Activated CD8-positive, alpha-beta T cell treated with anti-CD3 and anti-CD28 coated beads, Interleukin-2, amount 10 ng/mL, durations not matched to agents 7 days and 5 days (primary cell): ENCODE measurements at regions not wholly inside any gene's neighbourhood (a gene's known extent, or its start where the extent isn't known, plus 50 kb on each side); places are given as distances from the start of the nearest gene placed in this dataset.

Experiments
- ATAC-seq: fragments of 150-1000 bp; cut with Tn5 transposase; one replicate; pipeline ENCODE4 v1.10.0; 2021; ENCODE audit warnings: moderate library complexity
- CTCF ChIA-PET: fragments of 350-600 bp; sonication (Branson Sonifier 250); formaldehyde crosslinking; loops from one replicate; lab custom pipeline; 2021; ENCODE audit warnings: antibody characterized with exemption; lab: Charles Lee
- POLR2A ChIA-PET: fragments of 350-600 bp; sonication (Branson Sonifier 250); formaldehyde crosslinking; loops from one replicate; lab custom pipeline; 2021; ENCODE audit warnings: antibody characterized with exemption; lab: Charles Lee
- DNase-seq: peaks from one replicate; pipeline ENCODE4 v3.0.0-alpha.2; 2020
- H3K27ac Mint-ChIP-seq: one replicate; pipeline ENCODE4 v1.8.0; 2021; ENCODE audit warnings: mild to moderate bottlenecking, mixed read lengths
- H3K27me3 Mint-ChIP-seq: one replicate; pipeline ENCODE4 v1.8.0; 2021; ENCODE audit warnings: low read depth, mixed read lengths
- H3K36me3 Mint-ChIP-seq: one replicate; pipeline ENCODE4 v1.8.0; 2021; ENCODE audit warnings: low read depth, mixed read lengths
- H3K4me1 Mint-ChIP-seq: one replicate; pipeline ENCODE4 v1.8.0; 2021; ENCODE audit warnings: low read depth, mixed read lengths
- H3K4me3 Mint-ChIP-seq: one replicate; pipeline ENCODE4 v1.8.0; 2021; ENCODE audit warnings: mild to moderate bottlenecking, mixed read lengths
- H3K9me3 Mint-ChIP-seq: one replicate; pipeline ENCODE4 v1.8.0; 2022; ENCODE audit warnings: mixed read lengths; ENCODE audit not compliant: insufficient read depth

DNA sequence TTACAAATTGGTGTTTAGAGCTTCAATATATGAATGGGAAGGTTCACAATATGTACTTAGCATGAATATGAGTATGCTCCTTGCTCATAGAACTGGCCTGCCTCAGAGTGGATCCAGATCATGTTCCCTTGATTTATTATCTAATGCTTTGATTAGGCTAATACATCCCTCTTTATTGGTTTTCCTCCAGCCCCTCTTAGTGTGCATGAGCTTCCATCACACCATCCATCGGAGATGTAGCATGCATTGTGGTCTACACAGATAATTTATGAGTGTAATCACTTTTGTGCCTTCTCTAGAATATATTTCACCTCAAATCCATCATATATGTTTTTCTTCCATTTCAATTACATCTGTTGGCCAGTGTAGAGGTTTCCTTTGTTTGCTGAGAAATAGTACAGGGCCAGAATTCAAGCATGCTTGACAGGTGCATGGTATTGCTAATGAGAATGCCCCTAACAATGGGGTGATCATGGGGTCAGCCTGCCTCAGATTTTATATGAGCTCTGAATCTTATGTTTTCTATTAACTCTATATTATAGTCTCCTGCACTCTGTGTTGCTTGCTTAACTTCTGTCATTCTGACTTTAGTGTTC is 786.4 kb upstream of the ARPP21 start:
- no peak overlapping the region for H3K4me3 Mint-ChIP-seq
- no peak overlapping the region for H3K27ac Mint-ChIP-seq
- no peaks in the 10 kb centered on the region for H3K36me3 Mint-ChIP-seq
- ChIA-PET CTCF (no interaction called here), POLR2A (no interaction called here)
- no peaks in the 10 kb centered on the region for H3K9me3 Mint-ChIP-seq
- ATAC-seq (no peak), DNase-seq (no peak)
- no peaks in the 10 kb centered on the region for H3K4me1 Mint-ChIP-seq
- no peaks in the 10 kb centered on the region for H3K27me3 Mint-ChIP-seq

DNA sequence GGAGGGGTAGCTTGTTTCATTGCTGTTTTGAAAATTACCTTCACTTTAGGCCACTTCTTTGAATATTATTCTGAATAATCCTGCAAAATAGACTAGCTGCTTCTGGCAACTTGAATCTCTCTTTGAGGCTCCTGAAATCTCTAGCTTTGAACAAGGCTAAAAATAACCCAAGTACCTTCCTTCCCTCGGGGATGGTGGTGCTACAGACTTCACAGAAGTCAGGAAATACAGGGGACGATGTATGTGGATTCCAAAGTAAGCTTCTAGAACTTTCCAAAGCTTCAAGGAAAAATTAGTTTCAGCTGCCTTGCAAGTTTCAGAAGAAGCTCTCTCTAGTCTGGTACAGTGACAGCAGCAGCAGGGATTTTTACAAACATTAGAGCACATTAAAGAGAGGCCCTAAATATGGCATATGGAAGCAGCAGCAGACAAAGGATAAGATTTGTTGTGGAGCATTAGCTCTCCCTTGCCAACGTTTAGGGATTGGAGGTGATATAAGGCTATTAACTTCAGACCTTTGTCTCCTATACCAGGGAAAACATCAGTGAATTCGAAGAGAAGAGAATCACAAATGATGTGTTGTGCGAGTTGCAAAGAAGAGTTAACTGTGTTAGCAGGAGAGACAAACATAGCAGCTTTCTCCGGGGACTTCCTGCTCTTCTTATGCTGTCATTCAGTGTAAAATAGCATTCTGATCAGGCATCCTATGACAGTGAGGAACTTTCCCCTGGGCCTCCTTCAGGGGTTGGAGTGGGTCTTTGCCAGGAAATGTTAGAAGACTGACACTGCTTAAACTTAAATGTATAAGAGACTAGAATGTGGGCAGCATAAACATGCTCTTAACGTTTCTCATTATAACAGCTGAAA is 783.0 kb upstream of the ARPP21 start:
- no peak for ATAC-seq

DNA sequence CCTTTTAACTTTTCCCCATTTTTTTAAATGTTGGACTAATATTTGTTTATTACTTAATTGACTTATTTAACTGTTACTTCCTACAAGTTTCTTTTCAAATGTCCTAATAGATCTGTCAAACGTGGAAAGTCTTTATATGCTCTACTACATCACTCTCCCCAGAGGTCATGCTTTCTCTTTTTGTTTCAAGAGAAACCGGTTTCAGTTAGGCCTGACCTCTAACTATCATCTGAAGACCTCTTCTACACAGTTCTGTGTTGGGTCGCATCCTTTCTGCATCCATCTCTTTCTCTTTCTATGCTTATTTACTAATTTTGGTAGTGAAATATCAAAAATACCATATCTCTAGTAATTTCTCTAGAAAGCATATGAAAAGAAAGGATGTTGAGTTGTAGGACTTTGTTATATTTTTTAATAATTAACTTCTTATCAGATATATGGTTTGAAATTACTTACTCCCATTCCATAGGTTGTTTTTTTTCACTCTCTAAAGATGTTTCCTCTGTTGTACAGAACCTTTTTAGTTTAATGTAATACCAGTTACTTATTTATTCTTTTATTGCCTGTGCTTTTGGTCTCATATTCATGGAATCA is 781.2 kb upstream of the ARPP21 start:
- H3K9me3 Mint-ChIP-seq, result no peaks in the 10 kb centered on the region
- no peak overlapping the region for H3K4me3 Mint-ChIP-seq
- CTCF ChIA-PET, result no interaction called here
- no peak overlapping the region for H3K27ac Mint-ChIP-seq
- no peak for ATAC-seq
- no peak for DNase-seq
- H3K27me3 Mint-ChIP-seq, result no peaks in the 10 kb centered on the region
- POLR2A ChIA-PET, result no interaction called here
- no peaks in the 10 kb centered on the region for H3K36me3 Mint-ChIP-seq
- no peaks in the 10 kb centered on the region for H3K4me1 Mint-ChIP-seq

More for the DNA sequence above, 783.0 kb upstream of the ARPP21 start:
- Mint-ChIP-seq H3K9me3 (no peaks in the 10 kb centered on the region), H3K27ac (no peak overlapping the region), H3K4me3 (no peak overlapping the region), H3K4me1 (no peaks in the 10 kb centered on the region), H3K36me3 (no peaks in the 10 kb centered on the region), H3K27me3 (no peaks in the 10 kb centered on the region)
- ChIA-PET CTCF (no interaction called here), POLR2A (no interaction called here)
- no peak for DNase-seq

DNA sequence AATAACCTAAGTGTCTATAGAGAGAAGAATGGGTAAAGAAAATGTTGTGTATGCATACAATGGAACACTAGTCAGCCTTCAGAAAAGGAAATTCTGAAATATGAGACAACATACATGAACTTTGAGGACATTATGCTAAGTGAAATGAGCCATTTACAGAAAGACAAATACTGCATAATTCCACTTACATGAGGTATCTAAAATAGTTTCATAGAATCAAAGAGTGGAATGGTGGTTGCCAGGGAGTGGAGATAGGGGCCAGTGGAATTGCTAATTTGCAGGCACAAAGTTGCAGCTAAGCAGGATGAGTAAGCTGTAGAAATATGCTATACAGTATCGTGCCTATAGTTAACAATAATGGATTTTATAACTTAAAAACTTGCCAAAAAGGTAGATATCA is 779.6 kb upstream of the ARPP21 start:
- H3K36me3 Mint-ChIP-seq, result no peaks in the 10 kb centered on the region
- no peak for ATAC-seq
- DNase-seq, result no peak
- H3K4me3 Mint-ChIP-seq, result no peak overlapping the region
- H3K27ac Mint-ChIP-seq, result no peak overlapping the region
- H3K27me3 Mint-ChIP-seq, result no peaks in the 10 kb centered on the region
- ChIA-PET POLR2A (no interaction called here), CTCF (no interaction called here)
- no peaks in the 10 kb centered on the region for H3K4me1 Mint-ChIP-seq
- no peaks in the 10 kb centered on the region for H3K9me3 Mint-ChIP-seq

DNA sequence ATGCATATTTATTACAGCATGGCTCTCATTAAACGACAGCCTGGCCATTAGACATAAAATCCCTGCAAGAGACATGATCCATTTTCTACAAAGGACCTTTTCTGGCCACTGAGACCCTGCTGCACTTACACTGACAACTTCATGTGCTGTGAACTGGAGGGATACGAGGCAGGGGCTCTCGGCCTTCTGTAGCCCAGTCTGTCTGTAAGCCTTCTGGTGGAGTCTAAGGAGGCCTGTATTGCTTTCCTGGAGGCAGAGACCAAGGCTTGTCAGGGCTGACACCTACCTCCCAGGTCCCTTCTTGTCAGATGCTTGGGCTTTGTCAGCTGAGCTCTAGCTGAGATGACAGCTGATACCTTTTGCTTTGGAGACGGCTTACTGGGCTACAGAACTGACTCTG is 776.9 kb upstream of the ARPP21 start:
- CTCF ChIA-PET, result no interaction called here
- Mint-ChIP-seq H3K36me3 (no peaks in the 10 kb centered on the region), H3K27me3 (no peaks in the 10 kb centered on the region), H3K27ac (no peak overlapping the region), H3K4me3 (no peak overlapping the region), H3K4me1 (no peaks in the 10 kb centered on the region), H3K9me3 (no peaks in the 10 kb centered on the region)
- ATAC-seq (no peak), DNase-seq (no peak)
- POLR2A ChIA-PET, result no interaction called here

DNA sequence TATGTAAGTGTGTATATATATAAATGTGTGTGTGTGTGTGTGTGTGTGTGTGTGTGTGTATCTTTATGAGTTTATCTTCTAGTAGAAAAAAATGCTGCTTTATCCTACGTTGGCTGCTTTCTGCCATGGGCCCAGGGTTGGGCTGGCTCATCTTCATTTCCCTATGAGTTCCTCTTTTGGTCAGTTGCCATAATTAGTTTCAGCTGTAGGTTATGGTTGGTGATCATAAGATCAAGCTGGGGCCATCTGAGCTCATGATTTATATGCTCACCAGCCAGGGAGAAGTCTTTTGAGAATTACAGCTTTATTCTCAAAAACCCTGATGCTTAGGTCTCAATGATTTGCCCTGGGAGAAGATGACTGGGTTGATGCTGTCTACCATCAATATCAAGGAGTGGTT is 775.8 kb upstream of the ARPP21 start:
- DNase-seq (no peak), ATAC-seq (no peak)
- Mint-ChIP-seq H3K27ac (no peak overlapping the region), H3K27me3 (no peaks in the 10 kb centered on the region), H3K36me3 (no peaks in the 10 kb centered on the region), H3K4me3 (no peak overlapping the region), H3K4me1 (no peaks in the 10 kb centered on the region), H3K9me3 (no peaks in the 10 kb centered on the region)
- POLR2A ChIA-PET, result interaction anchor here (0.6 kb wide), 2 partner anchors 30 to 131 kb away, joined by 3 read pairs; no protein-coding TSS in a partner anchor
- CTCF ChIA-PET, result no interaction called here

DNA sequence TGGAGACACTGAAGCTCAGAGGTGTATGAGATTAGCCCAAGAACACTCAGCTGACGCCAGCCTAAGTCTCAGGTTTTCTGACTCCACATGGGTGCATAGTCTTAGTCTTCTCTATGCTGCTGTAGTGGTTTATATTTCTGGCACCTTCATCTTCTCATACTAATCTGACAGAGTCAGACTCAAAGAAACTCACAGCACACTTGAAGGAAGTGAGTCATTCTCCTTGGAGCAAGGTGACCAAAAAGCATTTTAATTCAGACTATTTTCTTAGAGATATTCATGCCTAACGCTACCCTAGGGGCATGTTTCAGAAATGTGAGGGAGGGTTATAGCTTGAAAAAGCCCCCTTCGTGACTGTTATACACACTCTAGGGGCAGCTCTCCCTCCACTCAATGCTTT is 775.3 kb upstream of the ARPP21 start:
- DNase-seq, result no peak
- no peak overlapping the region for H3K4me3 Mint-ChIP-seq

DNA sequence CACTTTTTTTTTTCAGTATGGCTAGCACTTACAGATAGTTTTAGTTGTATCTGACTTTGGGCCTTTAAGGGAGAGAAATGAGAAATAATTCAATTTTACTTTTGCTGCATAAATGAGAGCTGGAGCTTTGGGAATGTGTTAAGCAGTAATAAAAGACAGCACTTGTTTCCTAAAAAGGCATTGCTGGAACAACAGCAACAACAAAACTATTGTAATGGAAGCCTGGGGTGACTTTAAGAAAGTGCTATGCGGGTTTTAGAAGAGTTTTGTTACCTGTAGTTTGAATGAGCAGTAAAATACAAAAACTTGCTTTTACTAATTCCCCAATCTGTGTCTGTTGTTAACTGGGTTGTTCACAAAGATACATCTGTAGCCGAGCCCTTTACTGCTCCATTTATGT is 774.0 kb upstream of the ARPP21 start:
- Mint-ChIP-seq H3K4me1 (no peaks in the 10 kb centered on the region), H3K27ac (no peak overlapping the region), H3K36me3 (no peaks in the 10 kb centered on the region), H3K27me3 (no peaks in the 10 kb centered on the region), H3K4me3 (no peak overlapping the region), H3K9me3 (no peaks in the 10 kb centered on the region)
- DNase-seq, result no peak
- CTCF ChIA-PET, result no interaction called here
- POLR2A ChIA-PET, result no interaction called here
- no peak for ATAC-seq

More for the DNA sequence above, 775.3 kb upstream of the ARPP21 start:
- Mint-ChIP-seq H3K9me3 (no peaks in the 10 kb centered on the region), H3K27ac (no peak overlapping the region), H3K4me1 (no peaks in the 10 kb centered on the region), H3K36me3 (no peaks in the 10 kb centered on the region), H3K27me3 (no peaks in the 10 kb centered on the region)
- ATAC-seq, result no peak
- ChIA-PET POLR2A (interaction anchor here (0.6 kb wide), 1 partner anchor 130 kb away, joined by 3 read pairs; no protein-coding TSS in a partner anchor), CTCF (no interaction called here)

DNA sequence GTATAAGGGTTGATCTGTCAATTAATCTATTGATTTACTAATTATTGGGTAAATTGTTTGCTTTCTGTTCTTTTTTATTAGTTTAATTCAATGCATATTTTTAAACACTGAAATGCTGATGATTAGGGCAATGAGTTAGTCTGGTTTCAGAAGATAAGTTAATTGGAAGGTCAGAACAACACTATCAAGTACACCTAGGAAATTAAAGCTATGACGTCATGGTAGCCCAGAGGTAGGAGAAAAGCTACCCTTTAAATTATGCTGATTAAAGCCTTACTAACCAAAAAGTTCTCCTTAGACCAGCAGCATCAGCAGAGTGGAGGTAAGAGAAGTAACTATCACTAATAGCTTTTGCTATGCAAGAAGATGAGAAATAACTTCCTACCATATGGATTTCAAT is 770.4 kb upstream of the ARPP21 start:
- no peak overlapping the region for H3K27ac Mint-ChIP-seq
- no peak for ATAC-seq
- no peaks in the 10 kb centered on the region for H3K36me3 Mint-ChIP-seq
- ChIA-PET CTCF (no interaction called here), POLR2A (no interaction called here)
- DNase-seq, result no peak
- no peaks in the 10 kb centered on the region for H3K4me1 Mint-ChIP-seq
- H3K4me3 Mint-ChIP-seq, result no peak overlapping the region
- H3K9me3 Mint-ChIP-seq, result no peaks in the 10 kb centered on the region
- H3K27me3 Mint-ChIP-seq, result no peaks in the 10 kb centered on the region

DNA sequence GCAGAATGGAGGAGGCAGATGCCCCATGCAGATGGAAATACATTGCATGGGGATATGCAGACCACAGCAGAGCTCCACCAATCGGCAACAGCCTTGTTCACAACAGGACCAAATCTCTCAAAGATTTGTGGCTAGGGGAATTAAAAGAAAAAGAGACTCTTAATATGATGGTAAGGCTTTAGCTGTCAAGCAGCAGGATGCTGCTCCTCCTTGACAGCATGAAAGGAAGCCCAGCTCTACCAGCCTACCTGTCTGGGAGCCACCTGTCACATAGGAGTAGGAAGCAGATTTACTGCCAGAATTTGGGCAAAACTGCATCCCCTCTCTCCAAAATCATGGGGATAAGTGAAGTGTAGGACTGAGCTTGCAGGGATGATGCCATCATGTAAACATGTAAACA is 769.6 kb upstream of the ARPP21 start:
- no peak for DNase-seq
- ATAC-seq, result no peak
- ChIA-PET POLR2A (no interaction called here), CTCF (no interaction called here)
- H3K4me3 Mint-ChIP-seq, result no peak overlapping the region
- no peaks in the 10 kb centered on the region for H3K27me3 Mint-ChIP-seq
- H3K4me1 Mint-ChIP-seq, result no peaks in the 10 kb centered on the region
- no peaks in the 10 kb centered on the region for H3K9me3 Mint-ChIP-seq
- no peaks in the 10 kb centered on the region for H3K36me3 Mint-ChIP-seq
- no peak overlapping the region for H3K27ac Mint-ChIP-seq

DNA sequence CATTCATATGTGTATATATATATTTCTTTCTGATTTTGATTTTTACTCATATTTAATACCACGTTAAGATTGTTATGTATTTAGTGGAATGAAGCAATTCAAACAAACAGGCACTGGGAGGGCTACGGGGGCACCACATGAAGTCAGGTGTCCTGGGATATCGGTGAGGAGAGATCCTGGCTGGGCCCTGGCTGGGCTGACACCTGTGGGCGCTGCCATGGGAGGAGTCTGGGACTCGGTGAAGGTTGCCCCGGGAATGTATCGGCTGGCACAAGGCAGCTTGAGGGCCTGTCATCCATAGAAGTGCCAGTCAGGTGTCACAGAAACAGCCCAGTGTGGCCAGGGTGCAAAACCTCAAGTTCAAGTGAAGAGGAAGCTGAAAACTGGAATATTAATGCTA is 766.9 kb upstream of the ARPP21 start:
- ATAC-seq, result no peak
- Mint-ChIP-seq H3K9me3 (no peaks in the 10 kb centered on the region), H3K36me3 (no peaks in the 10 kb centered on the region), H3K4me3 (no peak overlapping the region), H3K4me1 (no peaks in the 10 kb centered on the region), H3K27ac (no peak overlapping the region), H3K27me3 (no peaks in the 10 kb centered on the region)
- POLR2A ChIA-PET, result no interaction called here
- CTCF ChIA-PET, result no interaction called here
- DNase-seq, result no peak

DNA sequence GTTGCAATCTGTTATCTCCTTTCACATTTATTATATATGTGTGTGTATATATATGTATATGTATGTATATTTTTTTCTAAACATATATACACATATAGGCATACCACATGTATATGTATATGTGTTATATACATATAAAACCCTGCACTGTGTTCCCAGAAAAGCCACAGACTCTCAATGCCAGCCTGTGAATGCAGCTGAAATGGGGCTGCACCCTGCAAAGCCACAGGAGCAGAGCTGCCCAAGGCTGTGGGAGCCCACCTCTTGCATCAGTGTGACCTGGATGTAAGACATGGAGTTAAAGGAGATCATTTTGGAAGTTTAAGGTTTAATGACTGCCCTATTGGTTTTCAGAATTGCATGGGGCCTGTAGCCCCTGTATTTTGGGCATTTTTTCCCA is 762.3 kb upstream of the ARPP21 start:
- Mint-ChIP-seq H3K27me3 (no peaks in the 10 kb centered on the region), H3K4me1 (no peaks in the 10 kb centered on the region), H3K36me3 (no peaks in the 10 kb centered on the region), H3K9me3 (no peaks in the 10 kb centered on the region), H3K27ac (no peak overlapping the region), H3K4me3 (no peak overlapping the region)
- ATAC-seq (no peak), DNase-seq (no peak)
- POLR2A ChIA-PET, result no interaction called here
- CTCF ChIA-PET, result no interaction called here
